HepG2 (cell line): ENCODE measurements at regions not wholly inside any gene's neighbourhood (a gene's known extent, or its start where the extent isn't known, plus 50 kb on each side); places are given as distances from the start of the nearest gene placed in this dataset.

Source experiments
- AHDC1 ChIP-seq: sonication (generic); formaldehyde crosslinking; IDR thresholded peaks from 2 replicates; pipeline ENCODE4 v1.5.1; 2020; ENCODE audit warnings: mild to moderate bottlenecking, missing genetic modification reagents, borderline replicate concordance
- EP300 ChIP-seq, 3 experiments: sonication (generic) in 1 of 3; formaldehyde crosslinking in 1 of 3; IDR thresholded peaks; 2 replicates each; pipeline versions ENCODE4 v1.5.1 to v1.6.1; 2011 to 2020; ENCODE audit warnings: low read depth in 2 of 3, low read length in 2 of 3, borderline replicate concordance in 1 of 3, improper control_type of control experiment in 1 of 3, mild to moderate bottlenecking in 1 of 3, missing genetic modification reagents in 1 of 3, moderate library complexity in 1 of 3
- HNF4A ChIP-seq: sonication (generic); formaldehyde crosslinking; IDR thresholded peaks from 2 replicates; pipeline ENCODE4 v1.4.0; 2020; ENCODE audit warnings: missing genetic modification reagents
- KLF11 ChIP-seq: IDR thresholded peaks from 2 replicates; pipeline ENCODE4 v1.6.1; 2016; ENCODE audit warnings: missing compliant biosample characterization
- MAFF ChIP-seq: IDR thresholded peaks from 2 replicates; pipeline ENCODE4 v1.6.1; 2011; ENCODE audit warnings: low read depth, low read length, improper control_type of control experiment
- RARA ChIP-seq: IDR thresholded peaks from 2 replicates; pipeline ENCODE4 v1.6.1; 2016; ENCODE audit warnings: missing genetic modification reagents, missing compliant biosample characterization
- RNF219 ChIP-seq: sonication (generic); formaldehyde crosslinking; IDR thresholded peaks from 2 replicates; pipeline ENCODE4 v1.5.0; 2020; ENCODE audit warnings: mild to moderate bottlenecking, missing genetic modification reagents
- SETDB1 ChIP-seq: sonication (generic); formaldehyde crosslinking; IDR thresholded peaks from 2 replicates; pipeline ENCODE4 v1.5.1; 2020; ENCODE audit warnings: missing genetic modification reagents, mild to moderate bottlenecking, borderline replicate concordance
- XRCC5 ChIP-seq: fragments of 200-400 bp; formaldehyde crosslinking; optimal IDR thresholded peaks from 2 replicates; pipeline ENCODE3; 2017; ENCODE audit warnings: mild to moderate bottlenecking, low read length
- ZBTB21 ChIP-seq: sonication (generic); formaldehyde crosslinking; IDR thresholded peaks from 2 replicates; pipeline ENCODE4 v1.4.0; 2020; ENCODE audit warnings: missing genetic modification reagents
- ZNF142 ChIP-seq: sonication (generic); formaldehyde crosslinking; IDR thresholded peaks from 2 replicates; pipeline ENCODE4 v1.4.0; 2020; ENCODE audit warnings: missing genetic modification reagents

GRCh38 chr1:178625695-178626094, 99.3 kb upstream of the RALGPS2 start (continued):
- TF ChIP-seq AHDC1: peak; percentile 20; the same call in 1 of the 2 replicates
- TF ChIP-seq KLF11 (CRISPR knock-in tag): no peak
- TF ChIP-seq EP300 (IDR thresholded peaks at IDR 0.05; ENCODE audit: low read depth in 2 of 2, low read length in 2 of 2): peak in 1 of 2 experiments; percentile 48; a peak in 1 of 4 replicates
- TF ChIP-seq EP300 (CRISPR knock-in tag; IDR thresholded peaks at IDR 0.05; ENCODE audit: borderline replicate concordance): no peak
- TF ChIP-seq ZNF142 (CRISPR knock-in tag): no peak
- TF ChIP-seq MAFF: no peak
- no peak for TF ChIP-seq RNF219
- no peak for TF ChIP-seq ZBTB21 (CRISPR knock-in tag)
- TF ChIP-seq SETDB1 (CRISPR knock-in tag): no peak
- TF ChIP-seq HNF4A (CRISPR knock-in tag): peak; percentile 14; the same call in 1 of the 2 replicates
- no peak for TF ChIP-seq XRCC5
- TF ChIP-seq RARA (CRISPR knock-in tag): peak; percentile 15; the same call in 1 of the 2 replicates
